Psoas muscle (tissue), 7 donors: ENCODE measurements at regions not wholly inside any gene's neighbourhood (a gene's known extent, or its start where the extent isn't known, plus 50 kb on each side); places are given as distances from the start of the nearest gene placed in this dataset.

Source experiments
- ATAC-seq, 4 donors: fragments of 200-7000 bp; cut with Tn5 transposase; one replicate each; pipeline ENCODE4 v1.9.1; 2020; ENCODE audit warnings: moderate library complexity in 3 of 4, mild to moderate bottlenecking in 2 of 4
- DNase-seq, 2 donors: peaks; one replicate each; pipeline ENCODE4 v3.0.0-alpha.2; 2020
- H3K27ac ChIP-seq: fragments of 200-600 bp; one replicate; pipeline ENCODE4 v1.8.0; 2022
- H3K27me3 ChIP-seq, 3 donors: fragments of 200-600 bp in 1 of 3; one replicate each; pipeline versions ENCODE4 v1.6.1 to v1.8.0; 2013 to 2022; ENCODE audit warnings: low read length in 2 of 3, mild to moderate bottlenecking in 2 of 3, moderate library complexity in 1 of 3; ENCODE audit not compliant: insufficient read depth in 3 of 3
- H3K36me3 ChIP-seq, 2 donors: fragments of 200-600 bp in 1 of 2; one replicate each; pipeline versions ENCODE4 v1.6.1 to v1.8.0; 2013 to 2022; ENCODE audit warnings: low read depth in 1 of 2, mild to moderate bottlenecking in 1 of 2, moderate library complexity in 1 of 2; ENCODE audit not compliant: insufficient read depth in 1 of 2
- H3K4me1 ChIP-seq: fragments of 200-600 bp; one replicate; pipeline ENCODE4 v1.8.0; 2022
- H3K4me3 ChIP-seq: fragments of 200-600 bp; one replicate; pipeline ENCODE4 v1.8.0; 2022; ENCODE audit warnings: mild to moderate bottlenecking
- H3K9me3 ChIP-seq: fragments of 200-600 bp; one replicate; pipeline ENCODE4 v1.8.0; 2022
- CTCF ChIP-seq: fragments of 200-600 bp; IDR thresholded peaks from one replicate; pipeline ENCODE4 v1.8.0; 2022; ENCODE audit warnings: antibody characterized with exemption
- WGBS, 3 donors: extraction: QIAGEN DNeasy Blood & Tissue Kit; methylation state at CpG; one replicate each; pipeline versions ENCODE4 v1.1.6 to v1.1.7; 2013; 5-methylcytosine and 5-hydroxymethylcytosine counted together
- intact Hi-C, 2 donors: fragments of 100-400 bp; cut with DNase I; formaldehyde crosslinking; loops; one replicate each; pipeline versions ENCODE4 v1.11.0 to v1.14.2; 2022
- donor health status: healthy with polysubstance abuse.
- donor health status: DM: no; HTN: no; CAD: no; lungs with moderate emphysema.
- donor health status: Bipolar disorder and iron deficiency.
- donor health status: healthy.
- donor health status: DM: yes; HTN: yes; CAD: no.
- donor health status: DM: no; HTN: no; CAD: no.
- donor health status: DM: yes; HTN: yes; CAD: no.

DNA sequence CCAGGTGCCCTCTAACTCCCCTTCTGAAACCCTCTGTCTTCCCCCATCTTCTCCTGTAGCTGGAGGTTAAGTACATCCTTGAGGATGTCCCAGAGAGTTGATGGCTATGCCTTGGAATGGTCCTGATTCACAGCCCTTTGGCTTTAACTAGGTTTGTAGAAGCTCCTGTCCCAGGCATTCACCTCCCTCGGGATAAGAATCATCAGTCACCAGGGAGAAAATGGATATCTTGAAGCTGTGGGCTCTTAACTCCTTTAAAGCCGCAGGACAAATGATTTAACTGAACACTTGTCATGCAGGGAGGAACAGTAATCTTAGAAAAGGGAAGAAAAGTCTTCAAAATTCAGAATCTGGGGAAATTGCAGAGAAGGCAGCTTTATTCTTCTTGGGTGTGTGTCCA is 139.9 kb downstream of the PSAT1 start:
- H3K4me3 ChIP-seq, result no peak overlapping the region
- no peaks in the 10 kb centered on the region for H3K36me3 ChIP-seq
- no peaks in the 10 kb centered on the region for H3K4me1 ChIP-seq
- TF ChIP-seq CTCF, result no peak
- H3K27ac ChIP-seq, result no peak overlapping the region
- no peaks in the 10 kb centered on the region for H3K9me3 ChIP-seq
- 83 to 90% (median 87%) methylated on average over 2 of the region's 2 CpGs for WGBS, 3 donors
- intact Hi-C loops, result loop anchor here in 1 of 2 donors (5.0 to 10.0 kb wide), 2 partner anchors 170 to 808 kb away; no protein-coding TSS in a partner anchor
- ATAC-seq (no peak), DNase-seq (no peak)
- peaks cover 0 to 3% (median 0%) of the 10 kb centered on the region in 3 donors for H3K27me3 ChIP-seq

DNA sequence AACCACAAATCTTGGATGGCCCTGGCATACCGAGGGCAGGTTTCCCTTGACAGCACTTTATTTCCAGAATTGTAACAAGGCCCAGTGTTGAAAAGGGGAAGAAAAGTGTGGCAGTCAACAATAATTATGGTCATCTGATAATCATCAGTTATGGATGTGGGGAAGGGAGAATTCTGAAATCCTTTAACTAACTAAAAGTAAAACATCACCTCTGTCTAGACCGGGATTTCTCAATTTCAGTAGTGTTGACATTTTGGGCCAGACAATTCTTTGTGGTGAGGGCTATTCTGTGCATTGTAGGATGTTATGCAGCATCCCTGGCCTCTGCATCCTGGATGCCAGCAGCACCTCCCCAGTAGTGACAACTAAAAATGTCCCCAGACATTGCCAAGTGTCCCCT is 140.4 kb downstream of the PSAT1 start:
- TF ChIP-seq CTCF, result no peak
- WGBS, 3 donors, result 83 to 93% (median 87%) methylated on average over 2 of the region's 2 CpGs

DNA sequence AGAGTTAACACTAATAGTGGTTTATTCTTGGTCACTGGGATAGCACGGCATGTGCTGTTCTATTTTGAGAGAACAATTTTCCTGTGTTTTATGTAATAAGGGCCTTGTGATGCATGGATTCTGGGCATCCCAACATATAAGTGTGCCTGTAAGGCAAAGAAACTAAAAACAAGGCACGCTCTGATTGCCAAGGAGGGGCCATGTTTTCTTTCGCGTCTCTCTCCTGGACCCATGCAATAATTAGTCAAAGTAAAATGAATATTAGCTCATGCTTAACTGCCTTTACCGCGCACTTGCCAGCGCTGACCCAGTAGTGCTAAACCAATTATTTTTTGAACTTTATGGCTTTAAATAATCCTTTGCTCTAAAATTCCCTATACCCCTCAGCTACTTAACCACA is 140.9 kb downstream of the PSAT1 start:
- intact Hi-C loops, result loop anchor here in 1 of 2 donors (5.0 to 10.0 kb wide), 2 partner anchors 169 to 807 kb away; no protein-coding TSS in a partner anchor
- 57 to 70% (median 65%) methylated on average over 7 of the region's 7 CpGs for WGBS, 3 donors
- H3K27me3 ChIP-seq, result peaks cover 0 to 3% (median 0%) of the 10 kb centered on the region in 3 donors
- no peak overlapping the region for H3K4me3 ChIP-seq
- ATAC-seq, result no peak
- no peaks in the 10 kb centered on the region for H3K9me3 ChIP-seq
- no peak for DNase-seq
- no peaks in the 10 kb centered on the region for H3K4me1 ChIP-seq
- no peak overlapping the region for H3K27ac ChIP-seq
- no peaks in the 10 kb centered on the region for H3K36me3 ChIP-seq
- no peak for TF ChIP-seq CTCF

More for the DNA sequence above, 140.4 kb downstream of the PSAT1 start:
- H3K4me1 ChIP-seq, result no peaks in the 10 kb centered on the region
- no peaks in the 10 kb centered on the region for H3K9me3 ChIP-seq
- no peaks in the 10 kb centered on the region for H3K36me3 ChIP-seq
- ATAC-seq (no peak), DNase-seq (no peak)
- peaks cover 0 to 3% (median 0%) of the 10 kb centered on the region in 3 donors for H3K27me3 ChIP-seq
- no peak overlapping the region for H3K4me3 ChIP-seq
- intact Hi-C loops, result loop anchor here in 1 of 2 donors (5.0 to 10.0 kb wide), 2 partner anchors 170 to 808 kb away; no protein-coding TSS in a partner anchor
- no peak overlapping the region for H3K27ac ChIP-seq

DNA sequence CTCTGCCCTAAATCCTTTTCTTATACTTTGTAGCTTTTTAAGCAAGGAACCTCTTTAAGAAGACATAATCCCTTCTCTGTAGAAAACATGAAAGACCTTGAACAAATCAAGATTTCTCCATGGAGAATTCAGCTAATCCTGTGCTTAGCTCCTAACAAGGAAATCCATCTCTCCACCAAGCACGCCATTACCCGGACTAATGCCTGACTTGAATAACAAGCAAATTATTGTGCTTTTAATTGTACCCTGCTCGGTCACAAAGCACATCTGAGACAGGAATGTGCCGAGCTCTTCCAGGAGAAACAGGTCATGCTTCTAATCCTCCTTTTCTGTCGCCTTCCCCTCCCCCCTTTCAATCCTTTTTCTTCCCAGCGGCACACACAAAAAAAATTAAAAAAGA is 141.3 kb downstream of the PSAT1 start:
- no peak for ATAC-seq
- TF ChIP-seq CTCF, result no peak
- intact Hi-C loops, result loop anchor here in 1 of 2 donors (5.0 to 10.0 kb wide), 2 partner anchors 169 to 807 kb away; no protein-coding TSS in a partner anchor

GRCh38 chr9:78438780-78439179 is 141.9 kb downstream of the PSAT1 start:
- Histone ChIP-seq H3K9me3 (no peaks in the 10 kb centered on the region), H3K27ac (no peak overlapping the region), H3K4me3 (no peak overlapping the region), H3K27me3 (peaks cover 0 to 3% (median 0%) of the 10 kb centered on the region in 3 donors), H3K4me1 (no peaks in the 10 kb centered on the region), H3K36me3 (no peaks in the 10 kb centered on the region)
- TF ChIP-seq CTCF, result no peak
- WGBS, 3 donors, result 35 to 48% (median 37%) methylated on average over 9 of the region's 9 CpGs
- DNase-seq, result no peak
- intact Hi-C loops, result loop anchor here in 1 of 2 donors (5.0 to 10.0 kb wide), 2 partner anchors 169 to 806 kb away; no protein-coding TSS in a partner anchor
- no peak for ATAC-seq

More for the DNA sequence above, 141.3 kb downstream of the PSAT1 start:
- Histone ChIP-seq H3K36me3 (no peaks in the 10 kb centered on the region), H3K27me3 (peaks cover 0 to 3% (median 0%) of the 10 kb centered on the region in 3 donors), H3K4me1 (no peaks in the 10 kb centered on the region), H3K4me3 (no peak overlapping the region), H3K27ac (no peak overlapping the region), H3K9me3 (no peaks in the 10 kb centered on the region)
- no peak for DNase-seq
- 37 to 42% (median 39%) methylated on average over 6 of the region's 6 CpGs for WGBS, 3 donors
